ENCODE measurements at regions not wholly inside any gene's neighbourhood (a gene's known extent, or its start where the extent isn't known, plus 50 kb on each side); places are given as distances from the start of the nearest gene placed in this dataset.

DNA sequence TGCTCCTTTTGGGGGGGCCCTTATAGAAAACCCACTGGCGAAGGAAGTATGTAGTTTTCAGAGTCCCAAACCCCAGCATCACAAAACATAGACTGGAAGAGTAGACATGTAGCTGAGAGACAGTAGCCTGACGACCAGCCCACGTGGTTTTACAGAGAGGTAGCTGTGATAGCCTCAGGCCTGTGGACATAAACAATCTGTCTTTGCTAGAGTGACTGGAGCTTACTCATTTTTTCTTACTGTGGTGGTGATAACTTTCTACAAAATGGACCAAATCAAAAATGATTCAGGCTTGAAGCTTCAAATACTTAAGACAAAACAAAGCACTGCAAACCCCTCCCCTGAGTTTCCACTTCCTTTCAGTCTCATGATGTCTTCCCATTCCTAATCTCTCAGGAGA lies 497.0 kb downstream of the RWDD3 start:
- Mint-ChIP-seq H3K27ac (no peak overlapping the region), H3K27me3 (no peaks in the 10 kb centered on the region), H3K9me3 (peaks cover 8% of the 10 kb centered on the region), H3K4me1 (ENCODE audit: low read depth) (no peaks in the 10 kb centered on the region), H3K36me3 (ENCODE audit: low read depth) (no peaks in the 10 kb centered on the region), H3K4me3 (no peak overlapping the region)
- Histone ChIP-seq H3K4me1 (ENCODE audit: insufficient read depth, low read length) (no peaks in the 10 kb centered on the region), H3K36me3 (ENCODE audit: insufficient read depth, low read length) (no peaks in the 10 kb centered on the region), H3K4me3 (ENCODE audit: low read length) (no peak overlapping the region), H3K9me3 (ENCODE audit: control insufficient read depth in 1 of 2, insufficient read depth in 1 of 2, low read length in 2 of 2) (peaks cover 0 to 4% of the 10 kb centered on the region in 2 experiments), H3K27me3 (ENCODE audit: control insufficient read depth in 1 of 2, insufficient read depth in 2 of 2, low read length in 2 of 2) (no peaks in the 10 kb centered on the region), H3K27ac (ENCODE audit: low read depth in 1 of 2, low read length in 2 of 2) (no peak overlapping the region)
- CTCF ChIA-PET: no interaction called here
- TF ChIP-seq, protein P1, sequence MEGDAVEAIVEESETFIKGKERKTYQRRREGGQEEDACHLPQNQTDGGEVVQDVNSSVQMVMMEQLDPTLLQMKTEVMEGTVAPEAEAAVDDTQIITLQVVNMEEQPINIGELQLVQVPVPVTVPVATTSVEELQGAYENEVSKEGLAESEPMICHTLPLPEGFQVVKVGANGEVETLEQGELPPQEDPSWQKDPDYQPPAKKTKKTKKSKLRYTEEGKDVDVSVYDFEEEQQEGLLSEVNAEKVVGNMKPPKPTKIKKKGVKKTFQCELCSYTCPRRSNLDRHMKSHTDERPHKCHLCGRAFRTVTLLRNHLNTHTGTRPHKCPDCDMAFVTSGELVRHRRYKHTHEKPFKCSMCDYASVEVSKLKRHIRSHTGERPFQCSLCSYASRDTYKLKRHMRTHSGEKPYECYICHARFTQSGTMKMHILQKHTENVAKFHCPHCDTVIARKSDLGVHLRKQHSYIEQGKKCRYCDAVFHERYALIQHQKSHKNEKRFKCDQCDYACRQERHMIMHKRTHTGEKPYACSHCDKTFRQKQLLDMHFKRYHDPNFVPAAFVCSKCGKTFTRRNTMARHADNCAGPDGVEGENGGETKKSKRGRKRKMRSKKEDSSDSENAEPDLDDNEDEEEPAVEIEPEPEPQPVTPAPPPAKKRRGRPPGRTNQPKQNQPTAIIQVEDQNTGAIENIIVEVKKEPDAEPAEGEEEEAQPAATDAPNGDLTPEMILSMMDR (IDR thresholded peaks at IDR 0.05): no peak
- POLR2A ChIA-PET: no interaction called here
- intact Hi-C loops (cut with DNase I, micrococcal nuclease): no loop called here
- ATAC-seq (ENCODE audit: poor library complexity) (no peak), DNase-seq (no peak)

GRCh38 chr1:95731466-95731865 lies 497.5 kb downstream of the RWDD3 start:
- H3K27me3 ChIP-seq (ENCODE audit: control insufficient read depth in 1 of 2, insufficient read depth in 2 of 2, low read length in 2 of 2): no peaks in the 10 kb centered on the region
- H3K4me3 Mint-ChIP-seq: no peak overlapping the region
- H3K9me3 ChIP-seq (ENCODE audit: control insufficient read depth in 1 of 2, insufficient read depth in 1 of 2, low read length in 2 of 2): peaks cover 0 to 5% of the 10 kb centered on the region in 2 experiments
- no peaks in the 10 kb centered on the region for H3K4me1 ChIP-seq (ENCODE audit: insufficient read depth, low read length)
- ChIA-PET POLR2A (no interaction called here), CTCF (no interaction called here)
- H3K27ac Mint-ChIP-seq: no peak overlapping the region
- no peak overlapping the region for H3K27ac ChIP-seq (ENCODE audit: low read depth in 1 of 2, low read length in 2 of 2)
- no peaks in the 10 kb centered on the region for H3K27me3 Mint-ChIP-seq
- peaks cover 10% of the 10 kb centered on the region for H3K9me3 Mint-ChIP-seq
- no peak overlapping the region for H3K4me3 ChIP-seq (ENCODE audit: low read length)
- TF ChIP-seq, protein P1 (IDR thresholded peaks at IDR 0.05): no peak
- intact Hi-C loops (cut with DNase I, micrococcal nuclease): no loop called here
- ATAC-seq (ENCODE audit: poor library complexity) (no peak), DNase-seq (no peak)
- H3K36me3 ChIP-seq (ENCODE audit: insufficient read depth, low read length): no peaks in the 10 kb centered on the region
- H3K4me1 Mint-ChIP-seq (ENCODE audit: low read depth): no peaks in the 10 kb centered on the region
- no peaks in the 10 kb centered on the region for H3K36me3 Mint-ChIP-seq (ENCODE audit: low read depth)

GRCh38 chr1:95733031-95733430 lies 499.0 kb downstream of the RWDD3 start:
- Histone ChIP-seq H3K27me3 (ENCODE audit: control insufficient read depth in 1 of 2, insufficient read depth in 2 of 2, low read length in 2 of 2) (no peaks in the 10 kb centered on the region), H3K4me3 (ENCODE audit: low read length) (no peak overlapping the region), H3K9me3 (ENCODE audit: control insufficient read depth in 1 of 2, insufficient read depth in 1 of 2, low read length in 2 of 2) (peaks cover 0 to 8% of the 10 kb centered on the region in 2 experiments), H3K36me3 (ENCODE audit: insufficient read depth, low read length) (no peaks in the 10 kb centered on the region), H3K27ac (ENCODE audit: low read depth in 1 of 2, low read length in 2 of 2) (no peak overlapping the region), H3K4me1 (ENCODE audit: insufficient read depth, low read length) (no peaks in the 10 kb centered on the region)
- Mint-ChIP-seq H3K27ac (no peak overlapping the region), H3K4me3 (no peak overlapping the region), H3K27me3 (no peaks in the 10 kb centered on the region), H3K4me1 (ENCODE audit: low read depth) (no peaks in the 10 kb centered on the region), H3K36me3 (ENCODE audit: low read depth) (no peaks in the 10 kb centered on the region), H3K9me3 (peaks cover 15% of the 10 kb centered on the region)
- ATAC-seq (ENCODE audit: poor library complexity) (no peak), DNase-seq (no peak)
- intact Hi-C loops (cut with DNase I, micrococcal nuclease): no loop called here
- CTCF ChIA-PET: interaction anchor here (1.0 kb wide), 1 partner anchor 8 kb away, joined by 3 read pairs; no protein-coding TSS in a partner anchor
- TF ChIP-seq, protein P1 (IDR thresholded peaks at IDR 0.05): no peak
- POLR2A ChIA-PET: no interaction called here
